A549 (cell line): ENCODE measurements at regions not wholly inside any gene's neighbourhood (a gene's known extent, or its start where the extent isn't known, plus 50 kb on each side); places are given as distances from the start of the nearest gene placed in this dataset.

Experiments
- ATAC-seq, 2 experiments: fragments of 200-7000 bp in 1 of 2; fragments of >200 bp in 1 of 2; cut with Nextera tagmentation in 1 of 2; cut with Tn5 transposase in 1 of 2; 3 replicates each; pipeline versions ENCODE4 v1.8.0 to v1.9.1; 2018 to 2020; ENCODE audit warnings: mild to moderate bottlenecking in 1 of 2, moderate library complexity in 1 of 2
- CTCF ChIA-PET: fragments of 300-600 bp; sonication (Branson Sonifier 250); formaldehyde crosslinking; extraction: SDS; loops from one replicate; lab custom pipeline; 2021; ENCODE audit warnings: antibody characterized with exemption, inconsistent platforms; lab: Yijun Ruan, JAX
- POLR2A ChIA-PET: fragments of 350-600 bp; formaldehyde crosslinking; extraction: SDS; loops from one replicate; lab custom pipeline; 2021; ENCODE audit warnings: antibody characterized with exemption, inconsistent platforms; lab: Yijun Ruan, JAX
- DNase-seq, 2 experiments: peaks; one replicate each; pipeline versions ENCODE4 v3.0.0 to v3.0.0-alpha.2; 2011 to 2016; ENCODE audit warnings: low read depth in 1 of 2, low spot score in 1 of 2
- FAIRE-seq: peaks from 2 replicates; lab custom pipeline; 2011; peaks lifted over from hg19 to GRCh38; lab: Jason Lieb, UNC
- H3K27ac ChIP-seq, 2 experiments: fragments of >200 bp; sonication (Bioruptor Twin); formaldehyde crosslinking; 3 replicates each; pipeline ENCODE4 v1.5.1; 2016 to 2017
- H3K4me1 ChIP-seq: fragments of >200 bp; sonication (Bioruptor Twin); formaldehyde crosslinking; 3 replicates; pipeline ENCODE4 v1.6.1; 2016
- H3K4me2 ChIP-seq: fragments of >200 bp; sonication (Bioruptor Twin); formaldehyde crosslinking; 3 replicates; pipeline ENCODE4 v1.6.1; 2016
- H3K4me3 ChIP-seq: fragments of >200 bp; sonication (Bioruptor Twin); formaldehyde crosslinking; 3 replicates; pipeline ENCODE4 v1.5.1; 2016
- H3K9me3 ChIP-seq: fragments of >200 bp; sonication (Bioruptor Twin); formaldehyde crosslinking; 3 replicates; pipeline ENCODE4 v1.6.1; 2016
- BHLHE40 ChIP-seq: IDR thresholded peaks from 2 replicates; pipeline ENCODE4 v1.6.1; 2012; ENCODE audit warnings: low read depth, low read length, inconsistent platforms
- CBX8 ChIP-seq: fragments of 200-600 bp; sonication (generic); IDR thresholded peaks from 2 replicates; pipeline ENCODE4 v1.6.1; 2016
- CHD2 ChIP-seq: fragments of 150-350 bp; IDR thresholded peaks from 2 replicates; pipeline ENCODE4 v1.6.1; 2014; ENCODE audit warnings: low read length; ENCODE audit not compliant: partially characterized antibody
- EHF ChIP-seq: fragments of 250-450 bp; sonication (Bioruptor Pico); IDR thresholded peaks from 2 replicates; pipeline ENCODE4 v1.5.0; 2020; ENCODE audit warnings: mild to moderate bottlenecking
- ESRRA ChIP-seq: fragments of 150-350 bp; IDR thresholded peaks from 2 replicates; pipeline ENCODE4 v1.6.1; 2014; ENCODE audit warnings: mild to moderate bottlenecking, low read length, borderline replicate concordance
- HDAC2 ChIP-seq: fragments of 200-600 bp; sonication (generic); IDR thresholded peaks from 2 replicates; pipeline ENCODE4 v1.6.1; 2016
- HEYL ChIP-seq: fragments of 250-450 bp; sonication (Bioruptor Pico); IDR thresholded peaks from 2 replicates; pipeline ENCODE4 v1.8.0; 2021; ENCODE audit warnings: mild to moderate bottlenecking, moderate library complexity
- HOXB13 ChIP-seq: fragments of 250-450 bp; sonication (Bioruptor Pico); IDR thresholded peaks from 2 replicates; pipeline ENCODE4 v1.5.0; 2020; ENCODE audit warnings: low read depth, mild to moderate bottlenecking, moderate library complexity
- JUNB ChIP-seq: fragments of >200 bp; sonication (Bioruptor Twin); formaldehyde crosslinking; IDR thresholded peaks from 2 replicates; pipeline ENCODE4 v1.6.1; 2016
- MAFK ChIP-seq: fragments of 450-650 bp; IDR thresholded peaks from 2 replicates; pipeline ENCODE4 v1.6.1; 2014; ENCODE audit not compliant: partially characterized antibody
- MAZ ChIP-seq: fragments of 150-350 bp; IDR thresholded peaks from 2 replicates; pipeline ENCODE4 v1.6.1; 2014; ENCODE audit warnings: antibody characterized with exemption, low read depth, low read length, borderline replicate concordance
- PHF8 ChIP-seq: fragments of 200-600 bp; sonication (generic); IDR thresholded peaks from 2 replicates; pipeline ENCODE4 v1.6.1; 2016; ENCODE audit warnings: low read depth, mild to moderate bottlenecking, antibody characterized with exemption, moderate library complexity, borderline replicate concordance
- POLR2A ChIP-seq: IDR thresholded peaks from 2 replicates; pipeline ENCODE4 v1.6.1; 2012; ENCODE audit warnings: mild to moderate bottlenecking, low read length
- POLR2AphosphoS2 ChIP-seq: conservative IDR thresholded peaks from 2 replicates; pipeline ENCODE4 v1.6.1; 2012; ENCODE audit warnings: low read length, improper control_type of control experiment, inconsistent platforms
- RAD21 ChIP-seq, 2 experiments: fragments of >200 bp in 1 of 2; sonication (Bioruptor Twin) in 1 of 2; formaldehyde crosslinking in 1 of 2; IDR thresholded peaks in 1 of 2; conservative IDR thresholded peaks in 1 of 2; 2 replicates in 1 of 2; 3 replicates in 1 of 2; pipeline ENCODE4 v1.6.1; 2012 to 2018; ENCODE audit warnings: inconsistent platforms in 1 of 2
- RARB ChIP-seq: fragments of 250-450 bp; sonication (Bioruptor Pico); IDR thresholded peaks from 2 replicates; pipeline ENCODE4 v1.8.0; 2021; ENCODE audit warnings: mild to moderate bottlenecking, moderate library complexity
- RNF2 ChIP-seq: fragments of 200-600 bp; sonication (generic); IDR thresholded peaks from 2 replicates; pipeline ENCODE4 v1.6.1; 2016; ENCODE audit warnings: low read depth, mild to moderate bottlenecking, antibody characterized with exemption, moderate library complexity, borderline replicate concordance
- TP53 ChIP-seq: fragments of 250-450 bp; sonication (Bioruptor Pico); IDR thresholded peaks from 2 replicates; pipeline ENCODE4 v1.5.0; 2021; ENCODE audit warnings: mild to moderate bottlenecking, moderate library complexity
- ZC3H11A ChIP-seq: fragments of 450-650 bp; IDR thresholded peaks from 2 replicates; pipeline ENCODE4 v1.6.1; 2014; ENCODE audit warnings: antibody characterized with exemption, mild to moderate bottlenecking
- ZFP36 ChIP-seq: fragments of 450-650 bp; IDR thresholded peaks from 2 replicates; pipeline ENCODE4 v1.6.1; 2014; ENCODE audit warnings: borderline replicate concordance; ENCODE audit not compliant: partially characterized antibody
- ZNF302 ChIP-seq: fragments of 250-450 bp; sonication (Bioruptor Pico); IDR thresholded peaks from 2 replicates; pipeline ENCODE4 v1.9.0; 2021; ENCODE audit warnings: inconsistent platforms, mild to moderate bottlenecking, moderate library complexity
- WGBS: methylation state at CpG from one replicate; pipeline ENCODE4 v1.1.6; 2017; ENCODE audit errors: missing lambda C conversion rate; 5-methylcytosine and 5-hydroxymethylcytosine counted together
- TF ChIP-seq, protein P1 (sequence below): fragments of 150-350 bp; IDR thresholded peaks from 2 replicates; pipeline ENCODE4 v1.6.1; 2014; ENCODE audit warnings: low read depth, mild to moderate bottlenecking, low read length
- TF ChIP-seq, protein P2 (sequence below): fragments of 200-600 bp; sonication (generic); IDR thresholded peaks from 2 replicates; pipeline ENCODE4 v1.6.1; 2016; ENCODE audit warnings: antibody characterized with exemption, mild to moderate bottlenecking, moderate library complexity
- TF ChIP-seq, protein P3 (sequence below): fragments of 450-650 bp; IDR thresholded peaks from 2 replicates; pipeline ENCODE4 v1.6.1; 2014; ENCODE audit warnings: antibody characterized with exemption
- TF ChIP-seq, protein P4 (sequence below): fragments of 250-450 bp; sonication (Bioruptor Pico); IDR thresholded peaks from 2 replicates; pipeline ENCODE4 v1.5.0; 2021; ENCODE audit warnings: mild to moderate bottlenecking, moderate library complexity, borderline replicate concordance
- TF ChIP-seq, protein P5 (sequence below): fragments of 250-450 bp; sonication (Bioruptor Pico); IDR thresholded peaks from 2 replicates; pipeline ENCODE4 v1.5.0; 2020; ENCODE audit warnings: low read depth, mild to moderate bottlenecking, moderate library complexity
- TF ChIP-seq, protein P6 (sequence below): fragments of >200 bp; sonication (Bioruptor Twin); formaldehyde crosslinking; IDR thresholded peaks from 2 replicates; pipeline ENCODE4 v1.6.1; 2016

DNA sequence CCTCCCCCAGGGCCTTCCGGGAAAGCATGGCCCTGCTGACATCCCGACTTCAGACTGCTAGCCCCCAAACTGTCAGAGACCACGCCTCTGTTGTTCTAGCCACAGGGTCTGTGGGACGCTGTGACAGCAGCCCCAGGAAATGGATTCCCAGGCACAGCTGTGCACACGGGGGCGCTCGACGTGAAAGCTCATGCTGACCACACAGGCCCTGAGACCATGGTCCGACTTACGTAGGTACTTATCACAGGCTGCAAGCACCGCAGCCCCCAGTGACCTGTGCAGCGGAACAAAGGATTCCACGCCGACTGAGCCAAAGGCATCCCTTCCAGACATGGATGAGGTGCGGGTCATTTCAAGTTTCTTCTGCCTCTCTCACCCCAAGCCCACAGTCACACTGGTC, 150.6 kb downstream of the CTTN start:
- no peak overlapping the region for H3K4me3 ChIP-seq
- H3K4me1 ChIP-seq = no peaks in the 10 kb centered on the region; the same call in 2 of the 3 replicates
- TF ChIP-seq RARB (CRISPR knock-in tag) (no peak), PHF8 (no peak), HOXB13 (CRISPR knock-in tag) (no peak), RAD21 (conservative IDR thresholded peaks at IDR 0.05 in 1 of 2, IDR thresholded peaks at IDR 0.05 in 1 of 2) (no peak), BHLHE40 (no peak), HEYL (CRISPR knock-in tag) (no peak), ZNF302 (CRISPR knock-in tag) (no peak), TP53 (CRISPR knock-in tag) (no peak), HDAC2 (no peak), RNF2 (no peak), ZC3H11A (no peak)
- TF ChIP-seq, protein P1, sequence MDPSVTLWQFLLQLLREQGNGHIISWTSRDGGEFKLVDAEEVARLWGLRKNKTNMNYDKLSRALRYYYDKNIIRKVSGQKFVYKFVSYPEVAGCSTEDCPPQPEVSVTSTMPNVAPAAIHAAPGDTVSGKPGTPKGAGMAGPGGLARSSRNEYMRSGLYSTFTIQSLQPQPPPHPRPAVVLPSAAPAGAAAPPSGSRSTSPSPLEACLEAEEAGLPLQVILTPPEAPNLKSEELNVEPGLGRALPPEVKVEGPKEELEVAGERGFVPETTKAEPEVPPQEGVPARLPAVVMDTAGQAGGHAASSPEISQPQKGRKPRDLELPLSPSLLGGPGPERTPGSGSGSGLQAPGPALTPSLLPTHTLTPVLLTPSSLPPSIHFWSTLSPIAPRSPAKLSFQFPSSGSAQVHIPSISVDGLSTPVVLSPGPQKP = no peak
- TF ChIP-seq, protein P2, sequence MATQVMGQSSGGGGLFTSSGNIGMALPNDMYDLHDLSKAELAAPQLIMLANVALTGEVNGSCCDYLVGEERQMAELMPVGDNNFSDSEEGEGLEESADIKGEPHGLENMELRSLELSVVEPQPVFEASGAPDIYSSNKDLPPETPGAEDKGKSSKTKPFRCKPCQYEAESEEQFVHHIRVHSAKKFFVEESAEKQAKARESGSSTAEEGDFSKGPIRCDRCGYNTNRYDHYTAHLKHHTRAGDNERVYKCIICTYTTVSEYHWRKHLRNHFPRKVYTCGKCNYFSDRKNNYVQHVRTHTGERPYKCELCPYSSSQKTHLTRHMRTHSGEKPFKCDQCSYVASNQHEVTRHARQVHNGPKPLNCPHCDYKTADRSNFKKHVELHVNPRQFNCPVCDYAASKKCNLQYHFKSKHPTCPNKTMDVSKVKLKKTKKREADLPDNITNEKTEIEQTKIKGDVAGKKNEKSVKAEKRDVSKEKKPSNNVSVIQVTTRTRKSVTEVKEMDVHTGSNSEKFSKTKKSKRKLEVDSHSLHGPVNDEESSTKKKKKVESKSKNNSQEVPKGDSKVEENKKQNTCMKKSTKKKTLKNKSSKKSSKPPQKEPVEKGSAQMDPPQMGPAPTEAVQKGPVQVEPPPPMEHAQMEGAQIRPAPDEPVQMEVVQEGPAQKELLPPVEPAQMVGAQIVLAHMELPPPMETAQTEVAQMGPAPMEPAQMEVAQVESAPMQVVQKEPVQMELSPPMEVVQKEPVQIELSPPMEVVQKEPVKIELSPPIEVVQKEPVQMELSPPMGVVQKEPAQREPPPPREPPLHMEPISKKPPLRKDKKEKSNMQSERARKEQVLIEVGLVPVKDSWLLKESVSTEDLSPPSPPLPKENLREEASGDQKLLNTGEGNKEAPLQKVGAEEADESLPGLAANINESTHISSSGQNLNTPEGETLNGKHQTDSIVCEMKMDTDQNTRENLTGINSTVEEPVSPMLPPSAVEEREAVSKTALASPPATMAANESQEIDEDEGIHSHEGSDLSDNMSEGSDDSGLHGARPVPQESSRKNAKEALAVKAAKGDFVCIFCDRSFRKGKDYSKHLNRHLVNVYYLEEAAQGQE = no peak
- no peak overlapping the region for H3K27ac ChIP-seq
- DNase-seq = no peak
- POLR2A ChIA-PET = no interaction called here
- FAIRE-seq = no peak
- 92% methylated on average over 14 of the region's 15 CpGs for WGBS
- no peaks in the 10 kb centered on the region for H3K9me3 ChIP-seq
- no peak overlapping the region for H3K4me2 ChIP-seq
- ATAC-seq = no peak
- CTCF ChIA-PET = interaction anchor here (0.9 to 1.7 kb wide), 3 partner anchors 10 to 35 kb away, joined by 3 to 5 read pairs (median 4); no protein-coding TSS in a partner anchor

DNA sequence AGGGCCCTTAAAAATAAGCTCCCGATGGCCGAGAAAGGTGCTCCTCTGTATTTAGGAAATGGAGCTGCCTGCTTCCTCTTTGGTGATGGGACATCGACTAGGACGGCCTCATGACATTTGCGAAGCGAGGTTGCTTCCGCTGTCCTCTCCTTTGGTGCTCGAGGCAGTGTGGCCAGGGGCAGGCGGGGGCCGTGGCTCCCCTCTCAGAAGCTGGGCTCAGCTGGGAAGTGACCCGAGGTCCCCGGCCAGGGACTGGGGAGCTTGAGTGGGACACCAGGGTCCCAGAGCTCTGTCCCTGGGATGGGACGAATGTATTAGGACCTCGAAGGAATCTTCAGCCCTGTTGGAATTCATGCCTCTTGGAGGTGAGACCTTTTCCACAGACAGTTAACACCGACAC, 151.1 kb downstream of the CTTN start:
- POLR2A ChIA-PET = no interaction called here
- CTCF ChIA-PET = interaction anchor here (0.9 to 1.7 kb wide), 3 partner anchors 9 to 35 kb away, joined by 3 to 5 read pairs (median 4); no protein-coding TSS in a partner anchor
- DNase-seq (no peak), FAIRE-seq (no peak), ATAC-seq (no peak)
- Histone ChIP-seq H3K4me2 (no peak overlapping the region), H3K4me3 (no peak overlapping the region), H3K27ac (no peak overlapping the region), H3K9me3 (no peaks in the 10 kb centered on the region), H3K4me1 (no peaks in the 10 kb centered on the region; the same call in 2 of the 3 replicates)
- 80% methylated on average over 10 of the region's 15 CpGs for WGBS
- TF ChIP-seq MAFK (no peak), PHF8 (no peak), MAZ (no peak), HEYL (CRISPR knock-in tag) (no peak), RAD21 (conservative IDR thresholded peaks at IDR 0.05 in 1 of 2, IDR thresholded peaks at IDR 0.05 in 1 of 2) (no peak), CBX8 (no peak), ESRRA (no peak), JUNB (no peak), ZNF302 (CRISPR knock-in tag) (no peak), RARB (CRISPR knock-in tag) (no peak), POLR2AphosphoS2 (no peak), ZFP36 (no peak), POLR2A (no peak), CHD2 (no peak), EHF (CRISPR knock-in tag) (no peak)
- TF ChIP-seq, protein P3, sequence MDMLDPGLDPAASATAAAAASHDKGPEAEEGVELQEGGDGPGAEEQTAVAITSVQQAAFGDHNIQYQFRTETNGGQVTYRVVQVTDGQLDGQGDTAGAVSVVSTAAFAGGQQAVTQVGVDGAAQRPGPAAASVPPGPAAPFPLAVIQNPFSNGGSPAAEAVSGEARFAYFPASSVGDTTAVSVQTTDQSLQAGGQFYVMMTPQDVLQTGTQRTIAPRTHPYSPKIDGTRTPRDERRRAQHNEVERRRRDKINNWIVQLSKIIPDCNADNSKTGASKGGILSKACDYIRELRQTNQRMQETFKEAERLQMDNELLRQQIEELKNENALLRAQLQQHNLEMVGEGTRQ = no peak
- TF ChIP-seq, protein P4, sequence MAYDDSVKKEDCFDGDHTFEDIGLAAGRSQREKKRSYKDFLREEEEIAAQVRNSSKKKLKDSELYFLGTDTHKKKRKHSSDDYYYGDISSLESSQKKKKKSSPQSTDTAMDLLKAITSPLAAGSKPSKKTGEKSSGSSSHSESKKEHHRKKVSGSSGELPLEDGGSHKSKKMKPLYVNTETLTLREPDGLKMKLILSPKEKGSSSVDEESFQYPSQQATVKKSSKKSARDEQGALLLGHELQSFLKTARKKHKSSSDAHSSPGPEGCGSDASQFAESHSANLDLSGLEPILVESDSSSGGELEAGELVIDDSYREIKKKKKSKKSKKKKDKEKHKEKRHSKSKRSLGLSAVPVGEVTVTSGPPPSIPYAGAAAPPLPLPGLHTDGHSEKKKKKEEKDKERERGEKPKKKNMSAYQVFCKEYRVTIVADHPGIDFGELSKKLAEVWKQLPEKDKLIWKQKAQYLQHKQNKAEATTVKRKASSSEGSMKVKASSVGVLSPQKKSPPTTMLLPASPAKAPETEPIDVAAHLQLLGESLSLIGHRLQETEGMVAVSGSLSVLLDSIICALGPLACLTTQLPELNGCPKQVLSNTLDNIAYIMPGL (CRISPR knock-in tag) = no peak
- TF ChIP-seq, protein P5, sequence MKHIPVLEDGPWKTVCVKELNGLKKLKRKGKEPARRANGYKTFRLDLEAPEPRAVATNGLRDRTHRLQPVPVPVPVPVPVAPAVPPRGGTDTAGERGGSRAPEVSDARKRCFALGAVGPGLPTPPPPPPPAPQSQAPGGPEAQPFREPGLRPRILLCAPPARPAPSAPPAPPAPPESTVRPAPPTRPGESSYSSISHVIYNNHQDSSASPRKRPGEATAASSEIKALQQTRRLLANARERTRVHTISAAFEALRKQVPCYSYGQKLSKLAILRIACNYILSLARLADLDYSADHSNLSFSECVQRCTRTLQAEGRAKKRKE (CRISPR knock-in tag) = no peak
- TF ChIP-seq, protein P6, sequence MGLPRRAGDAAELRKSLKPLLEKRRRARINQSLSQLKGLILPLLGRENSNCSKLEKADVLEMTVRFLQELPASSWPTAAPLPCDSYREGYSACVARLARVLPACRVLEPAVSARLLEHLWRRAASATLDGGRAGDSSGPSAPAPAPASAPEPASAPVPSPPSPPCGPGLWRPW = no peak
